DND-41 (cell line): ENCODE measurements at regions not wholly inside any gene's neighbourhood (a gene's known extent, or its start where the extent isn't known, plus 50 kb on each side); places are given as distances from the start of the nearest gene placed in this dataset.

ENCODE experiments used
- ATAC-seq: fragments of 200-7000 bp; cut with Tn5 transposase; 3 replicates; pipeline ENCODE4 v1.9.1; 2021; ENCODE audit warnings: low read depth; ENCODE audit not compliant: insufficient read depth
- DNase-seq: peaks from one replicate; pipeline ENCODE4 v3.0.0-alpha.2; 2020
- H2AFZ ChIP-seq: 2 replicates; pipeline ENCODE4 v1.6.0; 2012; ENCODE audit warnings: low read depth, low read length
- H3K27ac ChIP-seq: 2 replicates; pipeline ENCODE4 v1.5.1; 2012; ENCODE audit warnings: low read length, inconsistent platforms
- H3K27me3 ChIP-seq: fragments of 200-600 bp; sonication (generic); 2 replicates; pipeline ENCODE4 v1.6.0; 2012; ENCODE audit warnings: low read length, mild to moderate bottlenecking, inconsistent platforms; ENCODE audit not compliant: insufficient read depth, poor library complexity
- H3K36me3 ChIP-seq: 2 replicates; pipeline ENCODE4 v1.5.1; 2012; ENCODE audit warnings: low read length, inconsistent platforms; ENCODE audit not compliant: insufficient read depth
- H3K4me1 ChIP-seq: 2 replicates; pipeline ENCODE4 v1.5.1; 2012; ENCODE audit warnings: mild to moderate bottlenecking, low read length; ENCODE audit not compliant: insufficient read depth
- H3K4me2 ChIP-seq: 2 replicates; pipeline ENCODE4 v1.6.0; 2012; ENCODE audit warnings: mild to moderate bottlenecking, moderate library complexity, low read length, inconsistent platforms; ENCODE audit not compliant: insufficient read depth
- H3K4me3 ChIP-seq, 2 experiments: fragments of 200-600 bp in 1 of 2; shearing (Covaris generic) in 1 of 2; 2 replicates each; pipeline ENCODE4 v1.5.1; 2012 to 2016; ENCODE audit warnings: inconsistent platforms in 2 of 2, low read length in 2 of 2, mild to moderate bottlenecking in 2 of 2, low read depth in 1 of 2, moderate library complexity in 1 of 2
- H3K79me2 ChIP-seq: 2 replicates; pipeline ENCODE4 v1.6.0; 2012; ENCODE audit warnings: low read length, inconsistent platforms; ENCODE audit not compliant: insufficient read depth
- H3K9ac ChIP-seq: 2 replicates; pipeline ENCODE4 v1.6.0; 2012; ENCODE audit warnings: low read depth, mild to moderate bottlenecking, inconsistent platforms, low read length, moderate library complexity
- H3K9me3 ChIP-seq: 2 replicates; pipeline ENCODE4 v1.5.1; 2012; ENCODE audit warnings: low read length, moderate library complexity, mild to moderate bottlenecking, inconsistent platforms; ENCODE audit not compliant: insufficient read depth, severe bottlenecking
- H4K20me1 ChIP-seq: 2 replicates; pipeline ENCODE4 v1.6.0; 2012; ENCODE audit warnings: low read length; ENCODE audit not compliant: insufficient read depth
- EZH2 ChIP-seq: IDR thresholded peaks from 3 replicates; pipeline ENCODE4 v1.6.1; 2012; ENCODE audit warnings: borderline replicate concordance, low read depth, mild to moderate bottlenecking, moderate library complexity, low read length, inconsistent platforms; ENCODE audit not compliant: severe bottlenecking
- TF ChIP-seq, protein P1 (sequence below): IDR thresholded peaks from 2 replicates; pipeline ENCODE4 v1.5.1; 2012; ENCODE audit warnings: borderline replicate concordance, low read length, moderate library complexity, mild to moderate bottlenecking; ENCODE audit not compliant: poor library complexity, severe bottlenecking; ENCODE audit errors: extremely low read depth

GRCh38 chr14:35229792-35230089, 62.4 kb upstream of the PSMA6 start:
- Histone ChIP-seq H3K36me3 (no peaks in the 10 kb centered on the region), H3K4me3 (no peak overlapping the region), H3K27ac (peak overlapping the region; percentile 77), H3K4me1 (peaks cover 37% of the 10 kb centered on the region), H4K20me1 (no peaks in the 10 kb centered on the region), H2AFZ (no peak overlapping the region), H3K27me3 (no peaks in the 10 kb centered on the region), H3K79me2 (peaks cover 28% of the 10 kb centered on the region), H3K9me3 (no peaks in the 10 kb centered on the region), H3K4me2 (peak overlapping the region; percentile 31; the same call in 1 of the 2 replicates), H3K9ac (peak overlapping the region; percentile 23)
- DNase-seq (no peak), ATAC-seq (peak; percentile 29; the same call in 2 of the 3 replicates)
- TF ChIP-seq EZH2 = no peak
- TF ChIP-seq, protein P1, sequence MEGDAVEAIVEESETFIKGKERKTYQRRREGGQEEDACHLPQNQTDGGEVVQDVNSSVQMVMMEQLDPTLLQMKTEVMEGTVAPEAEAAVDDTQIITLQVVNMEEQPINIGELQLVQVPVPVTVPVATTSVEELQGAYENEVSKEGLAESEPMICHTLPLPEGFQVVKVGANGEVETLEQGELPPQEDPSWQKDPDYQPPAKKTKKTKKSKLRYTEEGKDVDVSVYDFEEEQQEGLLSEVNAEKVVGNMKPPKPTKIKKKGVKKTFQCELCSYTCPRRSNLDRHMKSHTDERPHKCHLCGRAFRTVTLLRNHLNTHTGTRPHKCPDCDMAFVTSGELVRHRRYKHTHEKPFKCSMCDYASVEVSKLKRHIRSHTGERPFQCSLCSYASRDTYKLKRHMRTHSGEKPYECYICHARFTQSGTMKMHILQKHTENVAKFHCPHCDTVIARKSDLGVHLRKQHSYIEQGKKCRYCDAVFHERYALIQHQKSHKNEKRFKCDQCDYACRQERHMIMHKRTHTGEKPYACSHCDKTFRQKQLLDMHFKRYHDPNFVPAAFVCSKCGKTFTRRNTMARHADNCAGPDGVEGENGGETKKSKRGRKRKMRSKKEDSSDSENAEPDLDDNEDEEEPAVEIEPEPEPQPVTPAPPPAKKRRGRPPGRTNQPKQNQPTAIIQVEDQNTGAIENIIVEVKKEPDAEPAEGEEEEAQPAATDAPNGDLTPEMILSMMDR = no peak

DNA sequence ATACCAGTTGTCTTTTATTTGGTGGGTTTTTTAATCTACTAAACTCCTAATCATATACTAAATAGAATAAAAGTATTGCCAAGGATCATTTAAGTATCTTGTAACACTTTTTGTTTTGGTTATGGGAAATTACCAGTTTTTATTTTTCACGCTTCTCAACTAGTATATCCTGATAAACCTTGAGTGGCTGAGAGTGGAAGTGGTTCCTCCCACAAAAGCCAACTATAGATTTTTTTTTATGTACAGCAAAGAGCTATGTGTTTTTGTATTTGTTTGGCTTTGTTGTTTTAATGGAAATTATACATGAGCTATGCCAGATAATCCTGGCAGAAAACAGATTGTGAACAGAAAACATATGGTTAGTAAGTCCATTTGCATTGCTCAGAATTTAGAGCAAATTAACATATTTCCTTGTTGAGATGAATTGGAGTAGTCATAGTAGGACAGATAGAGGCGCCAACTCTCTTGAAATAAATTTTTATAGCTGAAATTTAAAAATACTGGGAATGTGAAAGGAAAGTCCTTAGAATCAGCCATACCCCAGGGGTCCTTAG, 60.9 kb upstream of the PSMA6 start:
- no peak overlapping the region for H3K4me3 ChIP-seq
- H3K9ac ChIP-seq = peak overlapping the region; percentile 23; the same call in 1 of the 2 replicates
- H3K27ac ChIP-seq = peak overlapping the region; percentile 77
- H3K4me1 ChIP-seq = peaks cover 37% of the 10 kb centered on the region
- peak overlapping the region; percentile 31 for H3K4me2 ChIP-seq
- no peaks in the 10 kb centered on the region for H3K9me3 ChIP-seq
- H3K79me2 ChIP-seq = peaks cover 28% of the 10 kb centered on the region
- no peaks in the 10 kb centered on the region for H4K20me1 ChIP-seq
- no peaks in the 10 kb centered on the region for H3K36me3 ChIP-seq
- ATAC-seq = peak; percentile 58
- no peak for DNase-seq
- H3K27me3 ChIP-seq = no peaks in the 10 kb centered on the region
- TF ChIP-seq, protein P1 = peak; percentile 33
- TF ChIP-seq EZH2 = no peak
- H2AFZ ChIP-seq = peak overlapping the region; percentile 14; the same call in 1 of the 2 replicates

GRCh38 chr14:35234012-35234805, 58.0 kb upstream of the PSMA6 start:
- Histone ChIP-seq H3K79me2 (peaks cover 28% of the 10 kb centered on the region), H3K4me2 (no peak overlapping the region), H3K9me3 (no peaks in the 10 kb centered on the region), H3K36me3 (no peaks in the 10 kb centered on the region), H3K9ac (no peak overlapping the region), H3K27me3 (no peaks in the 10 kb centered on the region), H4K20me1 (no peaks in the 10 kb centered on the region), H3K27ac (no peak overlapping the region), H3K4me1 (peaks cover 37% of the 10 kb centered on the region), H2AFZ (no peak overlapping the region), H3K4me3 (no peak overlapping the region)
- TF ChIP-seq, protein P1 = no peak
- no peak for TF ChIP-seq EZH2
- no peak for DNase-seq
- ATAC-seq = no peak
